Ovary (tissue), 7 donors: ENCODE measurements at regions not wholly inside any gene's neighbourhood (a gene's known extent, or its start where the extent isn't known, plus 50 kb on each side); places are given as distances from the start of the nearest gene placed in this dataset.

Experiments used
- DNase-seq, 5 donors: peaks; one replicate each; pipeline ENCODE4 v3.0.0-alpha.2; 2019 to 2020
- H3K27ac ChIP-seq, 2 donors: fragments of 200-600 bp; one replicate each; pipeline versions ENCODE4 v1.5.1 to v1.8.0; 2019 to 2022
- H3K27me3 ChIP-seq: fragments of 200-600 bp; one replicate; pipeline ENCODE4 v1.8.0; 2022
- H3K36me3 ChIP-seq: fragments of 200-600 bp; sonication (generic); one replicate; pipeline ENCODE4 v1.5.1; 2019
- H3K4me1 ChIP-seq: one replicate; pipeline ENCODE4 v1.8.1; 2013; ENCODE audit warnings: mild to moderate bottlenecking, moderate library complexity; ENCODE audit not compliant: insufficient read depth
- H3K4me3 ChIP-seq: fragments of 200-600 bp; sonication (generic); one replicate; pipeline ENCODE4 v1.5.1; 2017
- H3K9me3 ChIP-seq, 2 donors: fragments of 200-600 bp in 1 of 2; sonication (generic) in 1 of 2; one replicate each; pipeline versions ENCODE4 v1.5.1 to v1.8.1; 2013 to 2019; ENCODE audit warnings: mild to moderate bottlenecking in 1 of 2, moderate library complexity in 1 of 2
- CTCF ChIP-seq, 3 donors: fragments of 450-650 bp in 2 of 3; fragments of 200-600 bp in 1 of 3; IDR thresholded peaks; one replicate each; pipeline versions ENCODE4 v1.5.1 to v1.8.0; 2016 to 2022; ENCODE audit warnings: antibody characterized with exemption in 3 of 3, mild to moderate bottlenecking in 1 of 3
- EP300 ChIP-seq: sonication (generic); formaldehyde crosslinking; IDR thresholded peaks from one replicate; pipeline ENCODE4 v1.6.1; 2017; ENCODE audit warnings: antibody characterized with exemption
- POLR2A ChIP-seq: fragments of 450-650 bp; IDR thresholded peaks from one replicate; pipeline ENCODE4 v1.6.1; 2017; ENCODE audit warnings: antibody characterized with exemption, mild to moderate bottlenecking, moderate library complexity
- WGBS, 3 donors: extraction: QIAGEN DNeasy Blood & Tissue Kit in 1 of 3; methylation state at CpG; one replicate each; pipeline versions ENCODE4 v1.1.5 to v1.1.7; 2013 to 2017; 5-methylcytosine and 5-hydroxymethylcytosine counted together
- intact Hi-C, 4 donors: fragments of 100-400 bp; cut with DNase I; formaldehyde crosslinking; loops; one replicate each; pipeline versions ENCODE4 v1.11.0 to v1.15.1; 2022 to 2023
- donor health status: DM: no; HTN: no; CAD: no; lungs with moderate emphysema.
- donor health status: DM: no; HTN: no; CAD: no.
- donor health status: Bipolar disorder and iron deficiency.
- donor health status: DM: no; HTN: no; CAD: no.
- donor health status: DM: yes; HTN: yes; CAD: no.

GRCh38 chr11:43578346-43579170, 102.0 kb upstream of the HSD17B12 start:
- TF ChIP-seq POLR2A (no peak), CTCF (IDR thresholded peaks at IDR 0.05) (no peak)
- 2 to 3% (median 3%) methylated on average over 34 to 35 of the region's 35 CpGs for WGBS, 3 donors
- Histone ChIP-seq H3K4me1 (peaks cover 13% of the 10 kb centered on the region), H3K9me3 (no peaks in the 10 kb centered on the region), H3K36me3 (no peaks in the 10 kb centered on the region), H3K27ac (no peak overlapping the region), H3K4me3 (no peak overlapping the region), H3K27me3 (no peaks in the 10 kb centered on the region)
- DNase-seq, result no peak
- intact Hi-C loops, result loop anchor here in 1 of 4 donors (10.0 kb wide), 1 partner anchor 236 kb away; no protein-coding TSS in a partner anchor

GRCh38 chr11:43579171-43579918, 101.2 kb upstream of the HSD17B12 start:
- DNase-seq, result no peak
- TF ChIP-seq EP300 (no peak), POLR2A (no peak), CTCF (IDR thresholded peaks at IDR 0.05) (no peak)
- H3K36me3 ChIP-seq, result no peaks in the 10 kb centered on the region
- H3K27me3 ChIP-seq, result no peaks in the 10 kb centered on the region
- H3K27ac ChIP-seq, result no peak overlapping the region
- 0 to 1% (median 0%) methylated on average over 47 to 83 of the region's 83 CpGs for WGBS, 3 donors
- H3K4me1 ChIP-seq, result peaks cover 13% of the 10 kb centered on the region
- H3K4me3 ChIP-seq, result peak overlapping the region; percentile 6
- H3K9me3 ChIP-seq, result no peaks in the 10 kb centered on the region
- intact Hi-C loops, result loop anchor here in 1 of 4 donors (10.0 kb wide), 1 partner anchor 235 kb away; no protein-coding TSS in a partner anchor

- 0 to 2% (median 0%) methylated on average over 5 of the region's 5 CpGs for WGBS, 3 donors
- H3K27ac ChIP-seq, result no peak overlapping the region
- H3K36me3 ChIP-seq, result no peaks in the 10 kb centered on the region
- H3K4me1 ChIP-seq, result peaks cover 13% of the 10 kb centered on the region
- no peaks in the 10 kb centered on the region for H3K9me3 ChIP-seq
- intact Hi-C loops, result loop anchor here in 1 of 4 donors (10.0 kb wide), 1 partner anchor 235 kb away; no protein-coding TSS in a partner anchor
- no peaks in the 10 kb centered on the region for H3K27me3 ChIP-seq
- peak overlapping the region; percentile 6 for H3K4me3 ChIP-seq
- no peak for DNase-seq
- TF ChIP-seq POLR2A (no peak), CTCF (IDR thresholded peaks at IDR 0.05) (no peak), EP300 (no peak)
These were observed 100.6 kb upstream of the HSD17B12 start for GRCh38 chr11:43579919-43580276.

- no peak overlapping the region for H3K27ac ChIP-seq
- no peaks in the 10 kb centered on the region for H3K9me3 ChIP-seq
- H3K27me3 ChIP-seq, result no peaks in the 10 kb centered on the region
- DNase-seq, result no peak
- peaks cover 11% of the 10 kb centered on the region for H3K4me1 ChIP-seq
- TF ChIP-seq CTCF (IDR thresholded peaks at IDR 0.05) (no peak), POLR2A (no peak), EP300 (no peak)
- H3K36me3 ChIP-seq, result no peaks in the 10 kb centered on the region
- no peak overlapping the region for H3K4me3 ChIP-seq
- intact Hi-C loops, result no loop called here
- WGBS, 3 donors, result 1% methylated on average over 39 of the region's 39 CpGs
These were observed 99.7 kb upstream of the HSD17B12 start for GRCh38 chr11:43580735-43581369.
